ENCODE measurements at regions not wholly inside any gene's neighbourhood (a gene's known extent, or its start where the extent isn't known, plus 50 kb on each side); places are given as distances from the start of the nearest gene placed in this dataset.
A peak's percentile ranks its signal among the peaks of the same experiment; 100 is the strongest.
"Not testable (repeated sequence)": the region's sequence is repeated elsewhere in the genome, so short reads cannot be mapped to it uniquely, and the experiment has no call there.

DNA sequence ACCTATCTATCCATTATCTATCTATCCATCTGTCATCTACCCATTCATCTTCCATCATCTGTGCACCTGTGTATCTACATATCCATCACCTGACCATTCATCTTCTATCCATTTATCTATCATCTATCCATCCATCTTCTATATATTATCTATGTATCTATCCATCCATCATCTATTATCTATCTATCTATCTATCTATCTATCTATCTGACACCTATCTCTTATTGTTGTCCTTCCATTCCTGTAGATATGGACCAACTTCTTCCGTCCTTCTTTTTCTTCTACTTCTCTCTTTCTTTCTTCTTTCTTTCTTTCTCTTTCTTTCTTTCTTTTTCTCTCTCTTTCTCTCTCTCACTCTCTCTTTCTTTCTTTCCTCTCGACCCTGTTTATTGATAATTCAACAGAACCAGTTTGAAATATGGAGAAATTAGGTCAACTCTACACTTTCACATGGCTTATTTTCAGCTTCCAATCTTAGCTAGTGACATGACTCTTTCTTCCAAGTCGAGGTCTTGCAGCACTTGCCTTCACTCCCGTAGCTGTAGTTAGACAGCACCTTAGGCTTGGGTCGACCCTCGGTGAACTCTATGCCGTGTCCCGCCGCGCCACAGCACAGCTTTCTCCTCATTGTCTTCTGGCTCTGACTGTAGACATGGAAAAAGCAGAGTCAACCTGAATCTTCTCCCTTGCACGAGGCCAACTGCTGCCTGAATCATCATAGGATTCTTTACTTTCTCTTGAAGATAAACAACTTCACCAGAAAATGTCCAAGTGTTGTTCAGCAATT lies 110.4 kb upstream of the EXOC2 start:
- DNase-seq (ENCODE audit: low spot score): no peak

DNA sequence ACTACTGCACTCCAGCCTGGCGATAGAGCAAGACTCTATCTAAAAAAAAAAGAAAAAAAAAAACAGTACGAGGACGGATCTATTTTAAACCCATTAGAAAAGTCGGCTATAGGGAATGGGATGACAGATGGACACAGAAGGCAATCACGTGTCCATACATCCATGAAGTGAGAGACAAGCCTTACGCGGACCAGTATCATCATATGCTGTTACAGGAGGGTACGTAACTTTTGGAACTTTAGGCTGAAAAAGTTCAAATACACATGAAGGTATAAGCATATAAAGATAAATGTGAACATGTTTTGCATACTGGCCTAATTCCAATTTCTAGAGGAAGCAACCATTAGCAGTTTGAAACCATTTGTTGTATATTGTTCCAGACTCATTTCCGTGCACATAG lies 109.8 kb upstream of the EXOC2 start:
- no peak for DNase-seq (ENCODE audit: low spot score)

DNA sequence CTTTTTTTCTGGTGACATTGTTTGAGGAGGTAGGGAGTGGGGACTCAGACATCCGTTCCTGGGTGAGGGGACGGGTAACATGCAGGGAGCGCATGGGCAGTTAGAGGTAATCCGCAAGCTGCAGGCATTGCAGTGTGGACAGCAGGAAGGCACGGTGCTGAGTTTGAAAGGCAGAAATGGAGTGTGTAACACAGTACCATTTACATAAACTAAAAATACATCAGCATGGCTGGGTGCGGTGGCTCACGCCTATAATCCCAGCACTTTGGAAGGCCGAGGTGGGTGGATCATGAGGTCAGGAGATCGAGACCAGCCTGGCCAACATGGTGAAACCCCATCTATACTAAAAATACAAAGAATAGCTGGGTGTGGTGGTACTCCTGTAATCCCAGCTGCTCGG lies 109.3 kb upstream of the EXOC2 start:
- not testable (repeated sequence) for DNase-seq (ENCODE audit: low spot score)

DNA sequence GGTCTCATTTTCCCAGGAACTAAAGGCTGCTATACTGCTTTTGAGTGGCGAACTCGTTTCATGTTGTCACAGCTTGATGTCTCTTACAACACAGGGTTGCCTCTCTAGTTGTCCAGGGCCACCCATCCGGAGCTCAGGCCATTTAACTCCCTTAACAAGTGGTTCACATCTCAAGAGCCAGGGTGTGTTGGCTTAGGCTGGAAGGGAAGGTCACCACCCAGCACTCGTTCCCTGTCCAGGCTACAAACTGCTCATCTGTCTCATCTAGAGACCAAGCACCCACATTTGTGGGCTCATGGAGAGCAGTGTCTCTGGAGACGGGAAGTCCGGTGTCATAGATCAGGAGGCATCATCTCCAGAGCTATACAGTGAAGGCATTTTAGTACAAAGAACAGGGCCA lies 106.8 kb upstream of the EXOC2 start:
- no peak for DNase-seq (ENCODE audit: low spot score)

DNA sequence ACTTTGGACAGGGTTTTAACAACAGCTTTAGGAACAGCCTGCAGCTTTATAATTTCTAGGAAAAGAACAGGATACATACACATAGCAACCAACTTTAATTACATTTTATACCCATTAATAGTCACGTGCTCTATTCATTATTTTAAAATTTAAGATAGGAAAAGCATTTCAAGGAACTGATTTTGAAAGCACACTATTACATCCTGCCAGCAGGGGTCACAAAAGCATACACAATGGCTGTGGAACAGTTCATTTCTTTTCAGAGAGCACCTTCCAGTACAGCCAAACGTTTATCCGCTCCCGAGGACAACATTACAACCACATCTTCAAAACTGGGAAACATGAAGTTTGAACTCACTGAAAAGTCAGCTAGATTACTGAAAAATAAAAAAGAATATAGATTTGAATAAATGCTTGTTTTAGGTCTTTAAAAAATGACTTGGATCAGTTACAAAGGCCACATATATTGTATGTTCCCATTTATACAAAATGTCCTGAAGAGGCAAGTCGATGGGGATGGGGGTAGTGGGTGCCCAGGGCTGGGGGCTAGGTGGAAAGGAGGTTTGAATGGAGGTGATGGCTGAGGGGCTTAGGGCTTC lies 104.6 kb upstream of the EXOC2 start:
- no peak for DNase-seq (ENCODE audit: low spot score)

DNA sequence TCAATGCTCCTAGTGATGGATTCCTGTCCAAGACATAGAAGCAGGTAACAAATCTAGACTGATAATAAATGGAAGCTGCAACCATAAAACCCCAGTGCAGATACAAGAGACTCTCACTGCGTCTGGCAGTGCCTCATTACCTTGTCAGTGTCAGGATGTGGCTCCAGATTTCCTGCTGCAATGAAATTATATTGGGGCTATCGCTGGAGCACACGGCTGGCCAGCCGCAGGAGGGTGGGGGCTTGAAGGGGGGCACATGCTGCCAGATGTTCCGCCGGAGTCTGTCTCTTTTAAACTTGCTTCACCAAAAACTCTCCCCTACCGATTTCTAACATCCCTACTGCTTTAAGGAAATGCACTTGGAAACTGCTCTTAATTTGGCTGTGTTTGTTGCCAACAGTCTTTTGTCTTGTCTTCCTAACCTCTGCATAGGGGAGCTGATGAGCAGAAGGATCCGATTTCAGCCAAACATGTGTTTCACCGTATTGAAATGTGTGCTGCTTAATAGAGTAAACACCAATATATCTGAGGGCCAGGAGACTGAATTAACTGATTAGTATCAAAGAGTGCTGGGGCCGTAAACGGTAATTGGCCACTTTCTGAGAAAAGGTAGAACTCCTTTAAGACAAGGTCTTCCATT lies 102.2 kb upstream of the EXOC2 start:
- DNase-seq (ENCODE audit: low spot score): no peak

DNA sequence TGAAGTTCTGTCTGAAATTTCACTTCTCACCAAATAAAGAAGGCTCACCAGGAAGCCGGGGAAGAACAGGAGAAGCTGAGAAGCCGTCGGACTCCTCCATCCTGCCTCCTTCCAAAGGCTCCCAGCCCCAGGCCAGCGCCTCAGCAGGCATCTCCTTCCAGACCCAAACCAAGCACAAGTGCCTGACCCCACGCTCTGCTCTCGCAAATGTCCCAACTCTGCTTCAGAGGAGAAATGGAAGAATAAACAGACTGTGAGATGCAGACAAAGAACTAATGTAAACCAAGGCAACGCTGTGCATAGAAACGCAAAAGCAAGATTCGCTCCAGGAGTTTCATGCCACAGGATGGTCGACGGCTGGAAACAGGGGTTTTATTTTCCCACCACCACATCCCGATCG lies 100.3 kb upstream of the EXOC2 start:
- DNase-seq (ENCODE audit: low spot score): no peak

DNA sequence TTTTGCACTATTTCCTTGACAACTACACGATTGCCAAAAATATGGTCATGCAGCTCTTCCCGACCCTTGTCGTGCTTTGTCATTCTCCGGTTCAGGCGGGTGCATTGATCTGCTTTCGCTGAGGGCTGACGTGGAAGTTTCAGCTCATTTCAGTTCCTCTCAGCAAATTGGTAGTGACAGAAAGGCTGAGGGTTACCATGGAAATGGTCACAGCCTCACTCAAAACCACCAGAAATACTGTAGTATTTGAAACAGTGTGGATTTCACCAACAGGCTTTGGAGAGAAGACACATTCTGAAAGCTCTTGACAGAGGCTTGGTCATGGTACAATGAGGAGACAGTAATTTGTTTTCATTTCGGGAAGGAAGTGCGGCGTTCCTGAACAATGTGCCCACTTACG lies 99.7 kb upstream of the EXOC2 start:
- no peak for DNase-seq (ENCODE audit: low spot score)

DNA sequence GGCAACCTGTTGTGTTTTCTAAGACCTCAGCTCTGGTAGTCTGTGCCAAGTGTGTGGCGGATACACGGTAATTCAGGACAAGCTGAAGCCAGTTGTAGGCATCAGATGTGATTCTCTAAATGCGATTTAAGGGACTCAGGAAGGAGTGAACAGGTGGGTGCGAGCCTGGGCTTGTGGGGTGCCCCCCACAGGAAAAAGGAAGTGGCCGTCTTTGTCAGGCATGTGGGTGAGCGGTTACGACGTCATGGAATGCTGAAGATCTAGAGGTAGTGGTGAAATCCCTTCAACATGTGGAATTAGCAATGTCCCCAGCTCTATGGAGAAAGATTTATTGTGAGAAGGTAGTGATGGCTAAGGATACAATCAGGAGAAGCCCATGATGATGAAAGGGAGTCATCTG lies 95.1 kb upstream of the EXOC2 start:
- DNase-seq (ENCODE audit: low spot score): no peak

DNA sequence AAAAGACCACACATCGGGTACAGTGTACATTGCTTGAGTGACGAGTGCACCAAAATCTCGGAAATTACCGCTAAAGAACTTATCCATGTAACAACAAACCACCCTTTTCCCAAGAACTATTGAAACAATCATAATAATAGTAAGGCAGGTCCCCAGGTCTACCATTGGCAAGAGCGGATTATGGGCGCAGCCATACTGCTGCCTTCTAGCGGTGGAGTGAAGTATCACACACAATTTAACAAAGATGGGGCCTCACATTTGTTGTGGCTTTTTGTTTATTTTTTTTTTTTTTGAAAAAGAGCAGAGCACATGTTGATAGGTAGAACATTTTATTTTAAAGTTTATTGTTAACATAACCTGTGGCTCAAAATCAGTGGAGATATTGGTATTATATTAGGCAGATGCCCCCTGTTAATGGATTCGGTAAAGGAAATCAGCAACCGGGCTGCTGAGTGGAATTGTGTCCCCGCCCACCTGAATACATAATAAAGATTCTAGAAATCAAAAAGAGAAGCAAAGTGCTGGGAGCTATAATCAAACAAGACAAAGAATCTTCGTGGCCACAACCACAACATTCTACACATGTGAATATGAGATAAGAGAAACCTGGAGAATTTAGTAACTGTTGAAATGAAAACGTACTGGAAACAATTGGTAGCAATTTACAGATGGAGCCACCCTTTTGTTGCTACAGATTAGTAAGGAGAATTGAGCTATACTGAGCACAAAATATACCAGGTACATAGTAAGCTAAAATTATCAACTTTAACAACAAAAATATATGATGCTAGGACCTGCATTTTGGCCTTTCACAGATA lies 94.2 kb upstream of the EXOC2 start:
- DNase-seq (ENCODE audit: low spot score): peak; percentile 32

DNA sequence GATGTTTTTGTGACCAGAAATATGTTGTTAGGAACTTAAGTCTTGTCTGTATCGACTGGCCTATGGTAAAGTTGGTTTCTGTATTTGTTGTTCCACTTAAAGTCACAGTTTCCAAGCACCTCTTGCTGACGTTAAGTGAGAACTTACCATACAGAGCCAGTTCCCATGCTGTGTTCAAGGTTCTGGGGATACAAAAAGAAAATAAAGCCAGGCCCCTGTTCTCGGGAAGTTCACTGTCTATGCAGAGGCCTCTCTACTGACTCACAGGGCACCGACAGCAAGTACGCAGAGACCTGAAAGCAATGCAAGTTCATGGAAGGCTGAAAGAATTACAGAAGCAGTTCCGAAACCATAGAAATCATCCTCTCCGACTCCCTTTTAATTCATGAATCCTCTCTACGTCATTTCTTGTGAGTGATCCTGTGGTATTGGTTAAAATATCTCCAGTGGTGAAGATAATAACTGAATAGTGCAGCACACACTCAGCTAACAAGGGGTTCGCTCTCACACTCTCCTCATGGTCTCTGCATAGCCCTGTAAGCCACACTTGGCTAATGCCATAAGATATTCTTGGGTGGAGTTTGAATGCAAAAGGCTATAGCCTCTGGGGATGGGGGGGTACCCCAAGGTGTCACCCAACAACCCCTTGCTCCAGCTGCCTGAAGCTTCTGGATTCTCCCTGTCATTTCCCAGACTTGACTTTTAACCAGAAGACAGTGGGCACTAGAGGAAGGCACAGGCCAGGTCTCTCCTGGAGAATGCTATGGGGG lies 91.2 kb upstream of the EXOC2 start:
- no peak for DNase-seq (ENCODE audit: low spot score)

DNA sequence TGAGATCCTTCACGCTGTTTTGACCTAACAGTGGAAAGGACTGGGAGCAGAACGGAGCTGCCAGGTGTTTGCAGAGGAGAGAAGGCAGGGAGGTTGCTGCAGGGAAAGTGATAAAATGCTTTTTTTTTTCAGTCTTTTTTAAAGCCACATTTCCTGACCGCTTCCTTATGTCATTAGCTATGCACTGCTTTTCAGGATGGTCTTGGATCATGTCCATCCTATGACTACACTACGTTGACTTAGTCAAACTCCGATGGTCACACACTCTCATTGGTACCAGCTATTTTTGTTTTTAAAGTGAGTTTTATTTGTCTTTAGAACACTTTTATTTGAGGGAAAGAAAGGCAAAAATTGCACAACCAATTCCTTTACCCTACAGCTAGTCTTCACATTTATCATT lies 89.2 kb upstream of the EXOC2 start:
- no peak for DNase-seq (ENCODE audit: low spot score)

DNA sequence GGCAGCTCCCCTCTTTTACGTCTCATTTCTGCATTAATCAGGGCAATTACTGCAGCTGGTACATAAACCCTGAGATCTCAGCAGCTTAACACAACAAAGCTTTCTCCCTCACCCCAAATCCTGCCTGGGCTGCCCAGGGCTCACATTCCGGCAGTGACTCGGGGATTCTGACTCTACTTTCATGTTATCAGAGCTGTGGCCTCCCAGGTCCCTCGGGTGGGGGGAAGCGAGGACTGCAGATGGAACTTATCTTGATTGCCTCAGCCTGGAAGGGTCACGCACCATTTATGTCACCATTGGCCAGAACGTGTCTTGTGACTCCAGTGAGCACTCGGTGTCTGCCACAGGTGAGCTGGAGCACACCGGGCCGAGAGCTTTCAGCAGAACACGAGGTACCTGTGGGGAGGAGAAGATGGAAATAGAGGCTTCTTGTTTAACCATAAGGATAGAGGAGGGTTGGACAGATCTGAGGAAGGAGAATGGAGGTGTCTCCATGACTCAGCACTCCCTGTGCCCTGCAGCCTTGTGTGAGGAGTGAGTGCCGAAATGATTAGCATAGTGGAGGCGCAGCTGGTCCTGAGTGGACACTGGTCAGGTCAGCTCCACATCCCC lies 88.5 kb upstream of the EXOC2 start:
- DNase-seq (ENCODE audit: low spot score): no peak

DNA sequence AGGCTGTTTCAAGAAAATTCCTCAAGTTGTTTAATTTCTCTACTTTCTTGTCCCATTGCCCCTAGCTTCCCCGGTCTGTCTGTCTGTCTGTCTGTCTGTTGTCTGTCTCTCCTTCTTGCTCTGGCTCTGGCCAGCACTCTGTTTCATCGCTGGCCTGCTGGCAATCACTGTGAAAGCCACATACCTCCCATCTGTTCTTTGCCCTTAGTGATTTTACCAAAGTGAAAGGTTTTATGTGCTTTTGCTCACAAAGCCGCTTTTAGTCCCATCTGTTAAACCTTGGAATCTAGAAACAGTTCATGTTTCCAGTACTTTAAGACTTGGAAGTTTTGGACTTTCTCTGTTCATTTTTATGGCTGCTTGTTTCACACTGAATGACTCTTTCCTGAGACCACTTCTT lies 87.8 kb upstream of the EXOC2 start:
- no peak for DNase-seq (ENCODE audit: low spot score)

DNA sequence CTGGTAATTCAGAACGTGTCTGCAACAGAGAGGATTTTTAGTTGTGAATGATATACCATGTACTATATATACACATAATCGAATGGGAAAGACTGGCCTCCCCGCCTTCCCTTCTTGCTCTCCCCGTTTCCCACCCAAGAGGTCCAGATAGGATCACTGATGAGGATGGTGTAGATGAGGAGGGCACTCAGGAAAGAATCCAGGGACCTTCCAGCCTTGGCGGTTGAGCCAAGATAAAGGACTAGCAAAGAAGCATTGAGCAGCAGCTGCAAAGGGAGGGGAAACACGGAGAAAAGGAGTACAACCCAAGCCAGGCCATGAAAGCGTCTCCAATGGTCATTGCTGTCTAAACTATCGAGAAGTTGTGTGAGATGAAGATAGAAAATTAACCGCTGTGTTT lies 84.0 kb upstream of the EXOC2 start:
- DNase-seq (ENCODE audit: low spot score): no peak

DNA sequence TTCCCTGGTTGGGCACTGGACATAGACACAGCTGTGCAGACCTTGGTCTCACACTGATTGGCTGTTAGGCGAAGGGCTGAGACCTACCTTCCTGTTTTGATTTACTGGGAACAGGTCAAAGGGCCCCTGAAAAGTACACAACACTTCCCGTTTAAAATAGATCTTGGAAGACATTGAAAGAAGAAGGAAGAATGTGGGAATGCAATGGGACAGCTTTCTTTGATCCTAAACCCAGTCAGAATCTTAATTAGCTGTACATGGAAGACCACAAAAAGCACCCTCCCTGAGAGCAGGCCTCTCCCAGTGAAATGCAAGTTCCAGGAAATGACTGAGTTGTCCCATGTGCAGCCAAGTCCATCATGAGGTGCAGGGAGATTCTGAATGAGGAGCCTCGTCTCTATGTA lies 83.6 kb upstream of the EXOC2 start:
- no peak for DNase-seq (ENCODE audit: low spot score)

DNA sequence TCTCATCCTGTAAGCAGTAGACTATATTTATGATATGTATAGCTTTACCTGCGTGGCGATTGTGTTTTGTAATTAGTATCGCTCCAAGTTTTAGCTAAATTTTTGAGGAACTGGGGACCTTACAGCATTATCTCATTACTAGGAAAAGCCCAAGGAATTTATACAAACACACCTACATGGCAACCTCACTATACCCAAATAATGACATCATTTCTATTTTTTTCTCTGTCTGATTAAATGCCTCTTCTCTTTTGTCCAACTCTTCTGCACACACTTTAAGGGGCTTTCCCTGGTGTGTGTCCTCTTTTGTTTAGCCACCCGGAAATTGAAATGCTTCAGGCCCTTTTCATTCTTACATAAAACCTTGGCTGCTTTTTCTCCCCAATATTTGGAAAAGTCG lies 82.9 kb upstream of the EXOC2 start:
- DNase-seq (ENCODE audit: low spot score): no peak

DNA sequence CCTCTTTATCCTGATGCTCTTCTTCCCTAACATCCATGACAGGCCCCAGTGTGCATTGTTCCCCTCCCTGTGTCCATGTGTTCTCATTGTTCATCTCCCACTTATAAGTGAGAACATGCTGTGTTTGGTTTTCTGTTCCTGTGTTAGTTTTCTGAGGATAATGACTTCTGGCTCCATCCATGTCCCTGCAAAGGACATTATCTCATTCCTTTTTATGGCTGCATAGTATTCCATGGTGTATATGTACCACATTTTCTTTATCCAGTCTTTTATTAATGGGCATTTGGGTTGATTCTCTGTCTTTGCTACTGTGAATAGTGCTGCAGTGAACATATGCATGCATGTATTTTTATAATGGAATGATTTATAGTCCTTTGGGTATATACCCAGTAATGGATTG lies 78.7 kb upstream of the EXOC2 start:
- DNase-seq (ENCODE audit: low spot score): not testable (repeated sequence)

DNA sequence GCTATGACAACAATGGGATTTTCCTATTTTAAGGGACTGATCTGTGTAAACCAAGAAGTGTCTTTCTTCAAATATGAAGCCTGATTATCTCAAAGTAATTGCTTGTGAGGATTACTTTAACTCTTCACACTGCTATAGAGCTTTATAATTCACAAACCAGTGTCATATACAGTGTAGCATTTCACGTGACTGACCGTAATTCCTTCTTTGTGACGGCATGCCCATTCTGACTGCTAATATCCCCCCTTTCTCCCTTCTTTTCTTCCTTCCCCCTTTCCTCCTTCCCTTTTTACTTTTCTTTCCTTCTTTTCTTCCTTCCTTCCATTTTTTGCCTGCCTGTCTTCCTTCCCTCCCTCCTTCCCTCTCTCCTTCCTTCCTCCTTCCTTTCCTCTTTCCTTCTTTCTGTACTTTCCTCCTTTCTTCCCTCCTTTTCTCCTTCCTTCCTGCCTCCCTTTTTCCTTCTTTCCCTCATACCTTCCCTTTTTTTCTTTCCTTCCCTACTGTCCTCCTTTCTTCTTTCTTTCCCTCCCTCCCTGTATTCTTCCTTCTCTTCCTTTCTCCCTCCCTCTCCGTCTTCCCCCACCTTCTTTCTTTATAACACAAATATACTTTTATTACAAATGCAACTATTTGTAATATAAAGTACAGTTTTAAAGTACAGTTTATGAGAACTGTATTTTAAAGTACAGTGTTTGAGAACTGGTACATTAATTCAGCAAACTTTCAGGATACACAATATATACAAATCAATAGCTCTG lies 75.0 kb upstream of the EXOC2 start:
- DNase-seq (ENCODE audit: low spot score): no peak

DNA sequence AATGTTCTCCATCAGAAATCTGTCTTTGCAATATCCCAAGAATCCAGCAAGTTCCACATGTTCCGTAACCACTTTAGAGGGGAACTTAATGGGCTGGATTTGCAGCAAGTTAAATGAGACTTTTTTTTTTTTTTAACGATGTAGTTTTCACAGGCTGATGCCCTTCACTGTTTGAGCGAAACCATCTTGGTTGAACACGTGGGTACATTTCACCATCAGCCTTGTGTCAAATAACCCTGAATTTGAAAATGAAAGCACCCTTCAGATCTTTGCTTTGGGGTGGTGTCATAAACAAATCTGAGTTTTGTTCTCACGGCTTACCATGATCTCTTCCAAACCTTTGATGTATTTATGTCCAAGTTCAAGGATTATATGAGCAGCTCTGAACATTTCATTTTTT lies 73.7 kb upstream of the EXOC2 start:
- DNase-seq (ENCODE audit: low spot score): no peak

DNA sequence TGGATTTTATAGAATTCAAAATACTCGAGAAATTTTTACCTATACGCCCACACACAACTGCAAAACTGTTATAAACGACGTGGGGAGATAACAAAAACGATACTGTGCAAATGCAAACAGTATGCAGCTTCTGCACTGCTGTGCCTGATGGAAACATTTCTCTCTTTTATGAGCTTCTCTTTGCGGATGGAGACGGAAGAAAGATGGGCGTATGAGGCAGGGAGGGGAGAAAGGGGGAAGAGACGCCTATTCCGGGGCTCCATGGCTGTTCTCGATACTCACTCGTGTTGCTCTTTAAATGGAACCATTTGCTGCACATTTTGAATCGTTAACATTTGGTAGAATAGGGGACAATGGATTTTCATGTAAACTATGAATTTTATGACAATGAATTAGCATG lies 69.1 kb upstream of the EXOC2 start:
- DNase-seq (ENCODE audit: low spot score): no peak
